ENCODE measurements at regions not wholly inside any gene's neighbourhood (a gene's known extent, or its start where the extent isn't known, plus 50 kb on each side); places are given as distances from the start of the nearest gene placed in this dataset.
"Not testable (repeated sequence)": the region's sequence is repeated elsewhere in the genome, so short reads cannot be mapped to it uniquely, and the experiment has no call there.

GRCh38 chr4:126916626-126917140 lies 716.1 kb upstream of the INTU start:
- no peak overlapping the region for H3K27ac ChIP-seq
- TF ChIP-seq, protein P1, sequence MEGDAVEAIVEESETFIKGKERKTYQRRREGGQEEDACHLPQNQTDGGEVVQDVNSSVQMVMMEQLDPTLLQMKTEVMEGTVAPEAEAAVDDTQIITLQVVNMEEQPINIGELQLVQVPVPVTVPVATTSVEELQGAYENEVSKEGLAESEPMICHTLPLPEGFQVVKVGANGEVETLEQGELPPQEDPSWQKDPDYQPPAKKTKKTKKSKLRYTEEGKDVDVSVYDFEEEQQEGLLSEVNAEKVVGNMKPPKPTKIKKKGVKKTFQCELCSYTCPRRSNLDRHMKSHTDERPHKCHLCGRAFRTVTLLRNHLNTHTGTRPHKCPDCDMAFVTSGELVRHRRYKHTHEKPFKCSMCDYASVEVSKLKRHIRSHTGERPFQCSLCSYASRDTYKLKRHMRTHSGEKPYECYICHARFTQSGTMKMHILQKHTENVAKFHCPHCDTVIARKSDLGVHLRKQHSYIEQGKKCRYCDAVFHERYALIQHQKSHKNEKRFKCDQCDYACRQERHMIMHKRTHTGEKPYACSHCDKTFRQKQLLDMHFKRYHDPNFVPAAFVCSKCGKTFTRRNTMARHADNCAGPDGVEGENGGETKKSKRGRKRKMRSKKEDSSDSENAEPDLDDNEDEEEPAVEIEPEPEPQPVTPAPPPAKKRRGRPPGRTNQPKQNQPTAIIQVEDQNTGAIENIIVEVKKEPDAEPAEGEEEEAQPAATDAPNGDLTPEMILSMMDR (IDR thresholded peaks at IDR 0.05), result no peak
- no peak for TF ChIP-seq ZFX (IDR thresholded peaks at IDR 0.05; ENCODE audit: borderline replicate concordance)

DNA sequence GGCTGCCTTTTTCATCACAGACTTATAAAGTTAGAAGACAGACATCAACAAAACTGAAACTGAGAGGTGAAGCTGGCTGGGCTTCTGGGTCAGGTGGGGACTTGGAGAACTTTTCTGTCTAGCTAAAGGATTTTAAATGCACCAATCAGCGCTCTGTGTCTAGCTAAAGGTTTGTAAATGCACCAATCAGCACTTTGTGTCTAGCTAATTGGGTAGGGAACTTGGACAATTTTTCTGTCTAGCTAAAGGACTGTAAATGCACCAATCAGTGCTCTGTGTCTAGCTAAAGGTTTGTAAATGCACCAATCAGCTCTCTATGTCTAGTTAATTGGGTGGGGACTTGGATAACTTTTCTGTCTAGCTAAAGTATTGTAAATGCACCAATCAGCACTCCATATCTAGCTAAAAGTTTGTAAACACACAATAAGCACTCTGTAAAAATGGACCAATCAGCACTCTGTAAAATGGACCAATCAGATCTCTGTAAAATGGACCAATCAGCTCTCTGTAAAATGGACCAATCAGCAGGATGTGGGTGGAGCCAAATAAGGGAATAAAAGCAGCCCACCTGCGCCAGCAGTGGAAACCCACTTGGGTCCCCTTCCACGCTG lies 710.3 kb upstream of the INTU start:
- H3K27ac ChIP-seq, result not testable (repeated sequence)

- no peak overlapping the region for H3K27ac ChIP-seq
- TF ChIP-seq ZFX (IDR thresholded peaks at IDR 0.05; ENCODE audit: borderline replicate concordance), result no peak
- TF ChIP-seq, protein P1 (IDR thresholded peaks at IDR 0.05), result no peak
Observed at GRCh38 chr4:126924237-126924636, 708.5 kb upstream of the INTU start.

- H3K27ac ChIP-seq, result not testable (repeated sequence)
Observed at GRCh38 chr4:126930059-126930458, 702.7 kb upstream of the INTU start.

DNA sequence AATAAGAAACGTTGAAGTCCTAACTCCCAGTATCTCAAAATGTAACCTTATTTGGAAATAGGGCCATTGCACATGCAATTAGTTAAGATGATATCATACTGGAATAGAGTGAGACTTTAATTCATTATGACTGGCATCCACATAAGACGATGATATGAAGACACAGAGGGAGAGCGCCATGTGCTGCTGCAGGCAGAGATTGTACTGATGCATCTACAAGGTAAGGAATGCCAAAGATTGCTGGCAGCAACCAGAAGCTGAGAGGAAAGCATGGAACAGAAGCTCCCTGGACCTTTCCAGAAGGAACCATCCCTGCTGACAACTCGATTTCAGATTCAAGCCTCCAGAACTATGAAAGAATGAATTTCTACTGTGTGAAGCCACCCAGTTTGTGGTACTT lies 697.0 kb upstream of the INTU start:
- H3K27ac ChIP-seq, result no peak overlapping the region
- TF ChIP-seq, protein P1 (IDR thresholded peaks at IDR 0.05), result no peak

DNA sequence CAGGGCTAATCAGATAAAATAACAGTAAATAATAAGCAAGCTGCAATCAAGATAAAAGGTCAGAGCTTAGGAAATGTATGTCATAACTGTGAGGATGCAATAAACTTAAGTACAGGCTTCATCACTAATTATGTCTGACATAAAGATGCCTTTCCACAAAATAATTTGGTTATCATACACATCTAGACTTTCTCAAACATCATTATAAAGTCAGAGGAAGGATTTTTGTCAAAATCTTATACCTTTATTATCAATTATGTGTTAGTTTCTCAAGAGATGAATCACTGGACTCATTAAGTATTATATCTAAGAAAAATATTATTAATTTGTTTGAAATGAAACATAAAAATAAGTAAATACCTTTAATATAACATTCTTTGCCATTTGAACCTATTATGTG lies 695.4 kb upstream of the INTU start:
- H3K27ac ChIP-seq, result no peak overlapping the region
- TF ChIP-seq, protein P1 (IDR thresholded peaks at IDR 0.05), result no peak
- TF ChIP-seq ZFX (IDR thresholded peaks at IDR 0.05; ENCODE audit: borderline replicate concordance), result no peak

GRCh38 chr4:126937846-126938422 lies 694.8 kb upstream of the INTU start:
- TF ChIP-seq ZFX (IDR thresholded peaks at IDR 0.05; ENCODE audit: borderline replicate concordance), result no peak
- TF ChIP-seq, protein P1 (IDR thresholded peaks at IDR 0.05), result no peak
- no peak overlapping the region for H3K27ac ChIP-seq

DNA sequence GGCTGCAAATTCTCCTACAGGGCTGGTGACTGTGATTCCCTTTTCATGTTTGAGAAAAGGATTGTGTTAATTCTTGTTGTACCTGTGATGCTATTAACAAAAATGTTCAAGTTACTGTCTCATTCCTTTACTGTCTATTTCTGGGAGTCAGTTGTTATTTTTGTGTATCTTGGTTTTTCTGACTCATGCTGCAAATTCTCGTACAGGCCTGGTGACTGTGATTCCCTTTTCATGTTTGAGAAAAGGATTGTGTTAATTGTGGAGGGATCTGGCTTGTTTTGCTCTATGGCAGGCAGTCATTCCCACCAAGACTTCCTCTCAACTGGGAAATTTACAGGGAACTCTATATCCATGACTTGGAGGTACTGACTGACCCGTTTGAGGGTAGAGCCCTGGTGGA lies 693.4 kb upstream of the INTU start:
- TF ChIP-seq, protein P1 (IDR thresholded peaks at IDR 0.05), result no peak
- no peak for TF ChIP-seq ZFX (IDR thresholded peaks at IDR 0.05; ENCODE audit: borderline replicate concordance)

More for the DNA sequence above, 693.4 kb upstream of the INTU start:
- H3K27ac ChIP-seq, result no peak overlapping the region

Data from 22Rv1 (cell line).